ENCODE measurements at regions not wholly inside any gene's neighbourhood (a gene's known extent, or its start where the extent isn't known, plus 50 kb on each side); places are given as distances from the start of the nearest gene placed in this dataset.
"Not testable (repeated sequence)": the region's sequence is repeated elsewhere in the genome, so short reads cannot be mapped to it uniquely, and the experiment has no call there.

DNA sequence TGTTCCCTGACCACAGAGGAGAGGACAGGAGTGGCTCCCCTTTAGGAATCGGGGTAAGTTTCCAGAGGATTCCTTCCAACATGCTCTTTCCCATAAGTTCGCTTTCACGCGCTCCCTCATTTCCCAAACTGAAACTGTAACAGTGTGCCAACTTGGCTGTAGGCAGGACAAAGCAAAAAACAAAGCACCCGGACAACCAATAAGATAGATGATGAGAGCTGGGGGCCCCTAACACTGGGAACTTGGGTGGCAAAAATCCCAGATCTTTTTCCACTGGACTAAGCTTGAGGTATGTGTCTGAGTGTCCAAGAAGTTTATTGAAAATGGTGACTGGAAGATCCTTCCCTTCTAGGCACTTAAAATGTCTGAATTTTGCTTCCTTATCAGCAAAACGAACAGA lies 258.7 kb upstream of the IL12B start:
- Histone ChIP-seq H3K4me3 (no peak overlapping the region), H3K4me1 (ENCODE audit: insufficient read depth) (no peaks in the 10 kb centered on the region), H3K27me3 (no peaks in the 10 kb centered on the region), H2AFZ (no peak overlapping the region), H4K20me1 (ENCODE audit: insufficient read depth, poor library complexity, severe bottlenecking) (no peaks in the 10 kb centered on the region), H3K9me2 (replicated peaks; ENCODE audit: insufficient read depth) (no peaks in the 10 kb centered on the region), H3K27ac (no peak overlapping the region), H3K36me3 (replicated peaks; ENCODE audit: insufficient read depth, low read depth) (no peaks in the 10 kb centered on the region), H3K4me2 (no peak overlapping the region), H3K9me3 (ENCODE audit: low read depth) (no peaks in the 10 kb centered on the region), H3K79me2 (no peaks in the 10 kb centered on the region)
- no peak for DNase-seq (ENCODE audit: low spot score)
- TF ChIP-seq, protein P1, sequence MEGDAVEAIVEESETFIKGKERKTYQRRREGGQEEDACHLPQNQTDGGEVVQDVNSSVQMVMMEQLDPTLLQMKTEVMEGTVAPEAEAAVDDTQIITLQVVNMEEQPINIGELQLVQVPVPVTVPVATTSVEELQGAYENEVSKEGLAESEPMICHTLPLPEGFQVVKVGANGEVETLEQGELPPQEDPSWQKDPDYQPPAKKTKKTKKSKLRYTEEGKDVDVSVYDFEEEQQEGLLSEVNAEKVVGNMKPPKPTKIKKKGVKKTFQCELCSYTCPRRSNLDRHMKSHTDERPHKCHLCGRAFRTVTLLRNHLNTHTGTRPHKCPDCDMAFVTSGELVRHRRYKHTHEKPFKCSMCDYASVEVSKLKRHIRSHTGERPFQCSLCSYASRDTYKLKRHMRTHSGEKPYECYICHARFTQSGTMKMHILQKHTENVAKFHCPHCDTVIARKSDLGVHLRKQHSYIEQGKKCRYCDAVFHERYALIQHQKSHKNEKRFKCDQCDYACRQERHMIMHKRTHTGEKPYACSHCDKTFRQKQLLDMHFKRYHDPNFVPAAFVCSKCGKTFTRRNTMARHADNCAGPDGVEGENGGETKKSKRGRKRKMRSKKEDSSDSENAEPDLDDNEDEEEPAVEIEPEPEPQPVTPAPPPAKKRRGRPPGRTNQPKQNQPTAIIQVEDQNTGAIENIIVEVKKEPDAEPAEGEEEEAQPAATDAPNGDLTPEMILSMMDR (IDR thresholded peaks at IDR 0.05; ENCODE audit: poor library complexity): no peak
- no peak for TF ChIP-seq EZH2 (IDR thresholded peaks at IDR 0.05; ENCODE audit: borderline replicate concordance)
- no peak for TF ChIP-seq EZH2phosphoT487 (IDR thresholded peaks at IDR 0.05; ENCODE audit: low read depth, severe bottlenecking, unreplicated experiment)
- 84% methylated on average over 6 of the region's 6 CpGs for WGBS (ENCODE audit: low lambda C conversion rate, missing lambda C conversion rate)

DNA sequence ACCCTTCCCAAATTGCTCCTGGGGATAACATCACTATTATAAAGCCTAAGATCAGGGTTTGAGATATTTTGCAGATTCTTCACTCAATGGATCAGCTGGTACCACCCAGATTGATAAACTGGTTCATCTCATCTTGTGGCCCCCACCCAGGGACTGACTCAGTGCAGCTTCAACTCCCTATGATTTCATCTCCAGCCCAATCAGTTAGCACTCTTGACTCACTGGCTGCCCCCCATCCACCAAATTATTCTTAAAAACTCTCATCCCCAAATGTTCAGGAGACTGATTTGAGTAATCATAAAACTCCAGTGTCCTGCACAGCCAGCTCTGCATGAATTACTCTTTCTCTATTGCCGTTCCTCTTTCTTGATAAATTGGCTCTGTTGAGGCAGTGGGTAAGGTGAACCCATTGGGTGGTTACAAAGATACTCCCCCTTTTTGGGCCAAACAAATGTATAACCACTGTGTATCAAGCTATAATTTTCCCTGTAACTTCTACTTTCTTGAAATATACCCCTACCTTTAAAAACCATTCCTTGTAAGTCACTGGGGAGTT lies 263.3 kb upstream of the IL12B start:
- 0% methylated on average over 1 of the region's 1 CpG for WGBS (ENCODE audit: low lambda C conversion rate, missing lambda C conversion rate)

DNA sequence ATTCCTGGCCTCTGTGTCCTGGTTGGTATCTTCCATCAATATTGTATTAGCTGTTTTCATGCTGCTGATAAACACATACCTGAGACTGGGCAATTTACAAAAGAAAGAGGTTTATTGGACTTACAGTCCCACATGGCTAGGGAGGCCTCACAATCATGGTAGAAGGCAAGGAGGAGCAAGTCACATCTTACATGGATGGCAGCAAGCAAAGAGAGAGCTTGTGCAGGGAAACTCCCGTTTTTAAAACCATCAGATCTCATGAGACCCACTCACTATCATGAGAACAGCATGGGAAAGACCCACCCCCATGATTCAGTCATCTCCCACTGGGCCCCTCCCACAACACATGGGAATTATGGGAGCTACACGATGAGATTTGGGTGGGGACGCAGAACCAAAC lies 265.3 kb upstream of the IL12B start:
- not testable (repeated sequence) for H3K79me2 ChIP-seq; DNase-seq (ENCODE audit: low spot score); H3K27ac ChIP-seq; H3K4me2 ChIP-seq; H2AFZ ChIP-seq; H3K9me2 ChIP-seq (replicated peaks; ENCODE audit: insufficient read depth); H3K36me3 ChIP-seq (replicated peaks; ENCODE audit: insufficient read depth, low read depth); H3K27me3 ChIP-seq; H3K9me3 ChIP-seq (ENCODE audit: low read depth); H3K4me1 ChIP-seq (ENCODE audit: insufficient read depth); H4K20me1 ChIP-seq (ENCODE audit: insufficient read depth, poor library complexity, severe bottlenecking); H3K4me3 ChIP-seq
- 93% methylated on average over 3 of the region's 3 CpGs for WGBS (ENCODE audit: low lambda C conversion rate, missing lambda C conversion rate)

More for the DNA sequence above, 263.3 kb upstream of the IL12B start:
- Histone ChIP-seq H3K9me3 (ENCODE audit: low read depth) (no peaks in the 10 kb centered on the region), H3K36me3 (replicated peaks; ENCODE audit: insufficient read depth, low read depth) (no peaks in the 10 kb centered on the region), H4K20me1 (ENCODE audit: insufficient read depth, poor library complexity, severe bottlenecking) (no peaks in the 10 kb centered on the region), H3K27ac (no peak overlapping the region), H3K4me3 (no peak overlapping the region), H3K79me2 (no peaks in the 10 kb centered on the region), H3K4me2 (no peak overlapping the region), H2AFZ (no peak overlapping the region), H3K4me1 (ENCODE audit: insufficient read depth) (no peaks in the 10 kb centered on the region), H3K9me2 (replicated peaks; ENCODE audit: insufficient read depth) (no peaks in the 10 kb centered on the region), H3K27me3 (no peaks in the 10 kb centered on the region)
- TF ChIP-seq EZH2 (IDR thresholded peaks at IDR 0.05; ENCODE audit: borderline replicate concordance) (no peak), EZH2phosphoT487 (IDR thresholded peaks at IDR 0.05; ENCODE audit: low read depth, severe bottlenecking, unreplicated experiment) (no peak)
- TF ChIP-seq, protein P1 (IDR thresholded peaks at IDR 0.05; ENCODE audit: poor library complexity): no peak
- DNase-seq (ENCODE audit: low spot score): no peak

DNA sequence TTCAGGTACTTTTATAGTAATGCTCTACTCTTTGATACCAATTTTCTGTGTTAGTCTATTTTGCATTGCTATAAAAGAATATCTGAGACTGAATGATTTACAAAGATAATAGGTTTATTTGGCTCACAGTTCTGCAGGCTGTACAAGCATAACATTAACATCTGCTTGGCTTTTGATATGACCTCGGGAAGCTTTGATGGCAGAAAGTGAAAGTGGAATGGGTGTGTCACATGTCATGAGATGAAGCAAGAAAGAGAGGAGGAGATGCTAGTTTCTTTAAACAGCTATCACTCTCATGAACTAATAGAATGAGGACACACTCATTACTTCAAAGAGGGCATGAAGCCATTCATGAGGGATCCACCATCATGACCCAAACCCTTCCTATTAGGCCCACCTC lies 270.9 kb upstream of the IL12B start:
- Histone ChIP-seq H3K4me2 (no peak overlapping the region), H4K20me1 (ENCODE audit: insufficient read depth, poor library complexity, severe bottlenecking) (no peaks in the 10 kb centered on the region), H3K4me3 (no peak overlapping the region), H2AFZ (no peak overlapping the region), H3K27ac (no peak overlapping the region), H3K36me3 (replicated peaks; ENCODE audit: insufficient read depth, low read depth) (no peaks in the 10 kb centered on the region), H3K4me1 (ENCODE audit: insufficient read depth) (no peaks in the 10 kb centered on the region), H3K79me2 (no peaks in the 10 kb centered on the region), H3K9me2 (replicated peaks; ENCODE audit: insufficient read depth) (no peaks in the 10 kb centered on the region), H3K9me3 (ENCODE audit: low read depth) (no peaks in the 10 kb centered on the region), H3K27me3 (no peaks in the 10 kb centered on the region)
- WGBS (ENCODE audit: low lambda C conversion rate, missing lambda C conversion rate): 81% methylated on average over 1 of the region's 1 CpG
- TF ChIP-seq EZH2 (IDR thresholded peaks at IDR 0.05; ENCODE audit: borderline replicate concordance): no peak
- DNase-seq (ENCODE audit: low spot score): no peak

All from hepatocyte (in vitro differentiated cells).